GM23338 (cell line): ENCODE measurements at regions not wholly inside any gene's neighbourhood (a gene's known extent, or its start where the extent isn't known, plus 50 kb on each side); places are given as distances from the start of the nearest gene placed in this dataset.

Experiments
- ATAC-seq: fragments of 200-7000 bp; cut with Tn5 transposase; 3 replicates; pipeline ENCODE4 v1.9.1; 2020
- DNase-seq: peaks from one replicate; pipeline ENCODE4 v3.0.0-alpha.2; 2015; ENCODE audit warnings: low spot score
- H2AFZ ChIP-seq: fragments of 200-600 bp; sonication (generic); 2 replicates; pipeline ENCODE4 v1.8.0; 2016; ENCODE audit warnings: antibody characterized with exemption, mild to moderate bottlenecking, moderate library complexity
- H3F3A ChIP-seq: fragments of 200-600 bp; sonication (generic); replicated peaks from 2 replicates; pipeline ENCODE4 v1.8.0; 2017; ENCODE audit warnings: antibody characterized with exemption, mixed run types, low read depth
- H3K27ac ChIP-seq: fragments of 200-600 bp; sonication (generic); 2 replicates; pipeline ENCODE4 v1.6.1; 2016; ENCODE audit warnings: low read depth
- H3K27me3 ChIP-seq: fragments of 200-600 bp; sonication (generic); 2 replicates; pipeline ENCODE4 v1.8.0; 2016; ENCODE audit warnings: mild to moderate bottlenecking, mixed run types, moderate library complexity; ENCODE audit not compliant: insufficient read depth
- H3K36me3 ChIP-seq: fragments of 200-600 bp; sonication (generic); 2 replicates; pipeline ENCODE4 v1.8.0; 2016; ENCODE audit warnings: mild to moderate bottlenecking; ENCODE audit not compliant: insufficient read depth
- H3K4me1 ChIP-seq: fragments of 200-600 bp; sonication (generic); 2 replicates; pipeline ENCODE4 v1.8.0; 2016; ENCODE audit warnings: mild to moderate bottlenecking, moderate library complexity; ENCODE audit not compliant: insufficient read depth
- H3K4me2 ChIP-seq: fragments of 200-600 bp; sonication (generic); 2 replicates; pipeline ENCODE4 v1.7.1; 2017; ENCODE audit warnings: mixed run types
- H3K4me3 ChIP-seq: fragments of 200-600 bp; sonication (generic); 2 replicates; pipeline ENCODE4 v1.6.1; 2016; ENCODE audit warnings: mixed run types
- H3K79me2 ChIP-seq: fragments of 200-600 bp; sonication (generic); replicated peaks from 2 replicates; pipeline ENCODE4 v1.8.0; 2017; ENCODE audit warnings: mild to moderate bottlenecking; ENCODE audit not compliant: insufficient read depth
- H3K9me2 ChIP-seq: fragments of 200-600 bp; sonication (generic); 2 replicates; pipeline ENCODE4 v1.8.0; 2017; ENCODE audit not compliant: insufficient read depth
- H4K20me1 ChIP-seq: fragments of 200-600 bp; sonication (generic); replicated peaks from 2 replicates; pipeline ENCODE4 v1.8.0; 2017; ENCODE audit warnings: mild to moderate bottlenecking; ENCODE audit not compliant: insufficient read depth
- H3K27ac Mint-ChIP-seq: 2 replicates; pipeline ENCODE4 v1.8.0; 2020; ENCODE audit warnings: inconsistent platforms, mild to moderate bottlenecking, moderate library complexity, mixed read lengths
- H3K27me3 Mint-ChIP-seq: 3 replicates; pipeline ENCODE4 v1.8.0; 2022; ENCODE audit warnings: low read depth, mild to moderate bottlenecking, moderate library complexity, mixed read lengths, inconsistent platforms; ENCODE audit not compliant: insufficient read depth, poor library complexity
- H3K36me3 Mint-ChIP-seq: 3 replicates; pipeline ENCODE4 v1.8.0; 2021; ENCODE audit warnings: low read depth, mild to moderate bottlenecking, inconsistent platforms, moderate library complexity, mixed read lengths
- H3K4me1 Mint-ChIP-seq: 3 replicates; pipeline ENCODE4 v1.8.0; 2020; ENCODE audit warnings: mild to moderate bottlenecking, inconsistent platforms, mixed read lengths
- H3K4me3 Mint-ChIP-seq: 3 replicates; pipeline ENCODE4 v1.8.0; 2021; ENCODE audit warnings: moderate library complexity, mild to moderate bottlenecking, inconsistent platforms, mixed read lengths
- H3K9me3 Mint-ChIP-seq: 3 replicates; pipeline ENCODE4 v1.8.0; 2020; ENCODE audit warnings: moderate library complexity, mild to moderate bottlenecking, inconsistent platforms, mixed read lengths
- CREB1 ChIP-seq: fragments of 250-450 bp; sonication (Bioruptor Pico); IDR thresholded peaks from 2 replicates; pipeline ENCODE4 v1.5.0; 2020; ENCODE audit warnings: low read depth, mild to moderate bottlenecking, moderate library complexity
- CTCF ChIP-seq, 2 experiments: fragments of 200-600 bp in 1 of 2; sonication (generic) in 1 of 2; conservative IDR thresholded peaks; 2 replicates each; pipeline versions ENCODE4 v1.5.1 to v1.6.1; 2016 to 2017; ENCODE audit warnings: antibody characterized with exemption in 2 of 2, low read depth in 2 of 2, mild to moderate bottlenecking in 2 of 2, moderate library complexity in 1 of 2
- EZH2 ChIP-seq: fragments of 200-600 bp; sonication (generic); IDR thresholded peaks from one replicate; pipeline ENCODE4 v1.8.0; 2017; ENCODE audit warnings: antibody characterized with exemption, mild to moderate bottlenecking, low read depth; ENCODE audit not compliant: unreplicated experiment
- EZH2phosphoT487 ChIP-seq: fragments of 200-600 bp; sonication (generic); IDR thresholded peaks from one replicate; pipeline ENCODE4 v1.8.1; 2018; ENCODE audit warnings: antibody characterized with exemption; ENCODE audit not compliant: unreplicated experiment
- JUNB ChIP-seq: IDR thresholded peaks from one replicate; pipeline ENCODE4 v1.6.1; 2016; ENCODE audit warnings: antibody characterized with exemption; ENCODE audit not compliant: unreplicated experiment
- NANOG ChIP-seq: IDR thresholded peaks from 2 replicates; pipeline ENCODE4 v1.6.1; 2016; ENCODE audit warnings: antibody characterized with exemption, borderline replicate concordance
- POLR2AphosphoS5 ChIP-seq: IDR thresholded peaks from 2 replicates; pipeline ENCODE4 v1.6.1; 2016; ENCODE audit warnings: antibody characterized with exemption, low read depth
- REST ChIP-seq: IDR thresholded peaks from one replicate; pipeline ENCODE4 v1.6.1; 2018; ENCODE audit warnings: antibody characterized with exemption; ENCODE audit not compliant: unreplicated experiment
- STAT1 ChIP-seq: IDR thresholded peaks from one replicate; pipeline ENCODE4 v1.6.1; 2016; ENCODE audit warnings: antibody characterized with exemption; ENCODE audit not compliant: unreplicated experiment
- ZNF114 ChIP-seq: fragments of 250-450 bp; sonication (Bioruptor Pico); IDR thresholded peaks from 2 replicates; pipeline ENCODE4 v1.5.0; 2020; ENCODE audit warnings: mild to moderate bottlenecking, moderate library complexity
- ZNF331 ChIP-seq: fragments of 250-450 bp; sonication (Bioruptor Pico); IDR thresholded peaks from 2 replicates; pipeline ENCODE4 v1.5.0; 2020; ENCODE audit warnings: low read depth, mild to moderate bottlenecking, moderate library complexity
- ZNF462 ChIP-seq: fragments of 250-450 bp; sonication (Bioruptor Pico); IDR thresholded peaks from 2 replicates; pipeline ENCODE4 v1.5.0; 2020; ENCODE audit warnings: mild to moderate bottlenecking, moderate library complexity
- TF ChIP-seq, protein P1 (sequence below): IDR thresholded peaks from 2 replicates; pipeline ENCODE4 v1.6.1; 2016; ENCODE audit warnings: antibody characterized with exemption

DNA sequence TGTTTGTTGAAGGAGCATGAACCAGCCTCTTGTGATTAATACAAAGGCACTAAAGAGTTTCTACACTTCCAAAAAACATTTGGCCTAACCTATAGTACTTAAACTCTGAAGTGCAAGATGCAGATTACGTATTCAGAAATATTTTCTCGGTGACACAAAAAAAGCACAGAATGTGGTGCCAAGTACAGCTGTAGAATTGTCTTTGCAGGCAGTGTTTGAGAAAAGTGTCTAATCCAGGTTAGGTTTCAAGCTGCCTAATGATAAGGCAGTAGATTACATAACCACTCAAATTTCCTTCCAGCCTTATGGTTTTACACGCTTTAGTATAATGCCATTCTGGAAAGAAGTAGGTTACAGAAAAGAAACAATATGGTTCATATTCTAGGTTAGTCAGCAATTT lies 205.2 kb downstream of the KLHL28 start:
- Histone ChIP-seq H3K9me2 (no peaks in the 10 kb centered on the region), H3K4me2 (no peak overlapping the region), H4K20me1 (no peaks in the 10 kb centered on the region), H2AFZ (no peak overlapping the region), H3K4me1 (no peaks in the 10 kb centered on the region), H3K4me3 (no peak overlapping the region), H3K36me3 (no peaks in the 10 kb centered on the region), H3K27ac (no peak overlapping the region), H3K27me3 (no peaks in the 10 kb centered on the region), H3F3A (no peaks in the 10 kb centered on the region), H3K79me2 (no peaks in the 10 kb centered on the region)
- ATAC-seq (no peak), DNase-seq (no peak)
- H3K9me3 Mint-ChIP-seq: no peaks in the 10 kb centered on the region
- TF ChIP-seq ZNF462 (CRISPR knock-in tag) (no peak), CREB1 (CRISPR knock-in tag) (no peak), JUNB (no peak), EZH2phosphoT487 (no peak), CTCF (conservative IDR thresholded peaks at IDR 0.05; ENCODE audit: low read depth in 2 of 2) (no peak), POLR2AphosphoS5 (no peak), EZH2 (no peak), STAT1 (no peak), NANOG (no peak), ZNF114 (CRISPR knock-in tag) (no peak), ZNF331 (CRISPR knock-in tag) (no peak), REST (no peak)
- TF ChIP-seq, protein P1, sequence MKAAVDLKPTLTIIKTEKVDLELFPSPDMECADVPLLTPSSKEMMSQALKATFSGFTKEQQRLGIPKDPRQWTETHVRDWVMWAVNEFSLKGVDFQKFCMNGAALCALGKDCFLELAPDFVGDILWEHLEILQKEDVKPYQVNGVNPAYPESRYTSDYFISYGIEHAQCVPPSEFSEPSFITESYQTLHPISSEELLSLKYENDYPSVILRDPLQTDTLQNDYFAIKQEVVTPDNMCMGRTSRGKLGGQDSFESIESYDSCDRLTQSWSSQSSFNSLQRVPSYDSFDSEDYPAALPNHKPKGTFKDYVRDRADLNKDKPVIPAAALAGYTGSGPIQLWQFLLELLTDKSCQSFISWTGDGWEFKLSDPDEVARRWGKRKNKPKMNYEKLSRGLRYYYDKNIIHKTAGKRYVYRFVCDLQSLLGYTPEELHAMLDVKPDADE: no peak
- H3K36me3 Mint-ChIP-seq: no peaks in the 10 kb centered on the region
- H3K4me1 Mint-ChIP-seq: no peaks in the 10 kb centered on the region
- H3K27me3 Mint-ChIP-seq: no peaks in the 10 kb centered on the region
- no peak overlapping the region for H3K27ac Mint-ChIP-seq
- no peak overlapping the region for H3K4me3 Mint-ChIP-seq
